UCSD-AML1 (cell line): ENCODE measurements at regions not wholly inside any gene's neighbourhood (a gene's known extent, or its start where the extent isn't known, plus 50 kb on each side); places are given as distances from the start of the nearest gene placed in this dataset.

Source experiments
- DNase-seq: peaks from one replicate; lab custom pipeline; 2025; ENCODE audit not compliant: unreplicated experiment; lab: John Stamatoyannopoulos, UW

DNA sequence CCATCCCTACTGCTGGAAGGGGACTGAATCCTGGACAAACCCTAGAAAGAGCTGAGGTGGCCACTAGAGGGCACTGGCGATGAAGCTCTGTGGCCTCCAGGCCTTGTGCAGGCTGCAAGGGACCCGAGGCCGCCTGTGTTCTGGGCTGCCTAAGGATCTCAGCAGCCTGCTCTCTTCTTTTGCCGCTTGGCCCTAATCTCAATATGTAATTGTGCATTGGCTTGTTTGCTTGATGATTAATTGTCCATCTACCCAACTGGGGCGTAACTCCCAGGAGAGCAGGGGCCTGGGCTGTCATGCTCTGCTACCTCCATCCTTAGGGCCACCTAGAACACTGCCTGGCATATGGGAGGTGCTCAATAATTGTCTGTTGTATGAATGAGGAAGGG, 73.8 kb downstream of the SYNE3 start:
- peak; percentile 72 for DNase-seq

DNA sequence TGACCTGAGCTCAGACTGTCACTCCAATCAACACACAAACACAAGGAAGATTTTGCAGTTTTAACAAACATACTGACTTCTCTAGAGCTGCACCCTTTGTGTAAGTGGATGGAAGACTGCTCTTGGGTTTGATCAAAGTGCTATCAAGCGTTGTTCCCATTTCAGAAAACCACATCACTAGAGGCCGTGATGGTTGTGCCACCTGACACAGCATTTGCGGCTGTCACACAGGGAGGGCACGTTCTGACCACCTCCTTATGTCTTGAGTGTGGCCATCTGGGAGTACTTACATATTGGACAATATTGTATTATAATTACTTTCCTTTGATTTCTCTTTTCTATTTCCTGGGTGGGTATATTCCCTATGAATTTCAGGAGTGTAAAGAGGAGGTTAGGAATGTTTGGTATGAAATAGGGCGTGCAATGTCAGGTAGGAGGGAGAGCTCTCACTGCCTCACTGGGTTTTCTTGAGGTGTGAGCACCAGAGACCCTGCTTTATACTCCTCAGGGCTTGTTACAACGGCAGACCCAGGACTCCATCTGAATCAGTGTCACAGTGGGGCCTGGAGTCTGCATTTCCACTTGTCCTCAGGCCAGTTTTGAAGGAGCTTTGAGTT, 74.3 kb downstream of the SYNE3 start:
- DNase-seq = no peak

DNA sequence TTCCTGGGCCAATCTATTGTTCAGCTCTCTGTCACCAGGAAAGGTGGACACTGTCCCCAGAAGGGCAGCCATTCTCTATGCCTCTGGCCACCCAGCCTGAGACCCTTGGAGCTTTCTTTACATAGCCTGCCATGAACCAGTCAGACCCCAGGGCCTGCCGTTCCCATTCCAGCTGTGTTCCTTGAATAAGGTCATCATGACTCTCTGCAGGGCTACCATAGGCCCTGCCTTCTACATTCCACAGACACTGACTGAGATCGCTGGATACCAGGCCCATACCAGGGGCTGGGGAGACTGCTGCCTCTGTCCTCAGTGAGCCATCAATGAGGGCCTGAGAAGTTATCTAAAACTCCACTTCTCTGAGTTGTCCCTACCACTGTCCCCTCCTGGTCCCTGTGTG, 75.5 kb downstream of the SYNE3 start:
- no peak for DNase-seq

DNA sequence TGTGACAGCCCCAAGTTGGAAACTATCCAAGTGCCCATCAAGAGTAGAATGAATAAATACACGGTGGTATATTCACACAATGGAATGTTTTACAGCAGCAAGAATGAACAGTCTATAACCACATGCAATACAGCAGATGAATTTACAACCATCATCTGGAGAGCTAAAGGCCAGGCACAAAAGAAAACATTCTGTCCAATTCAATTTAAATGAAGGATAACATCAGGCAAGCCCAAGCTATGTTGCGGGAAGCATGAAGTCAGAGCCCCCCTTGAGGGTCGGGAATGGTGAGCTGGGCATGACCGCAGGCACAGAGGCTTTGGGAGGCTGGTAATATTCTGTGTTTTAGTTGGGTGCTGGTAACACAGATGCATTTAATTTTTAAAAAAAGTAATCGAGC, 76.0 kb downstream of the SYNE3 start:
- no peak for DNase-seq

DNA sequence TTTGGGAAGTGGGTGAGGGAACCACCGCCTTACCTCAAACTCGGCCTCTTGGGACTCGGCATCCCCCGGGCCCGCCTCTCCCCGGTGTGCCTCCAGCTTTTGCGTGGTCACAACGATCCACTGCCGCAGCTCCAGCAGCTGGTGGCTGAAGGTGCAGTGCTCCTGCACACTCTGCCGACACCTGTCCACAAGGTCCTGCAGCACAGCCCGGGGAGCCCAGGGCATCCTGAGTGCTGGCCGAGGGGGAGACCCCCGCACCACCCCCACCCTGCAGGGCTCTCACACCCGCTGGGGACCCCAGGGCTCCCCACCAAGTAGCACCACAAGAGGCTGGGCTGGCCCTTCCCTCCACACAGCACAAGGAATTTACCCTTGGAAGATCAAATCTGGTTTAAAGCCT, 76.6 kb downstream of the SYNE3 start:
- DNase-seq = no peak

DNA sequence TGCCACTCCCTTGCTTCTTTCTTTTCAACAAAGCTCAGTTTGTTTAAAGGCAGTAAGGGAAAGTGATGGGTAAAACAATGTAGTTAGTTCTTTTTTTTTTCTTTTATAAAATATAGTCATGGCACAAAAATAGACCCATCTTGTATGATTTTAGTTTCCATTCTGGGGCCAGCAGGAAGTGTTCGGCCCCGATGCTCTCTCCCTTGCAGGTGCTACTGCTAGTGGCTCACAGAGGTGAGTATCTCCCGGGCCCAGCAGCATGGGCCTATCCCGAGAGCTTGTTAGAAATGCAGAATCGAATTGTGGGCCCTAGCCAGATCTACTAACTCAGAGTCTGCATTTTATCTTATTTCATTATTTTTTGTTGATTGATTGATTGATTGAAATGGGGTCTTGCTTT, 78.7 kb downstream of the SYNE3 start:
- no peak for DNase-seq

DNA sequence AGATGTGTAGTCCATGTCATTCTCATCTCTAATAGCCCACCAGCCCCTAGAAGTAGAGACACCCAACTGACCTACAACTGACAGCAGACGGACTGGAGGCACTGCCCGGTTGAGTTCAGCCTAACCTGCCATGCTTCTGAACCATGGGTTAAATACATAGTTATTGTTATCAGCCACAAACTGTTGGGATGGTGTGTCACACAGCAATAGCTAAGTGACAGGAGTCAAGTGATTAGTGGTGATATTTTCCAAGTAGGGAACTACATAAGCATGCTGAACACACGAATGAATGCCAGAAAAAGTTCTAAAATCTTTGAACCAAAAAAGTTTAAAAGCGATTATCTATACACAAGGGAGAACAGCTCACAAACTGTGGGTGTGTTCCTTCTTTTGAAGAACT, 80.1 kb downstream of the SYNE3 start:
- DNase-seq = no peak

DNA sequence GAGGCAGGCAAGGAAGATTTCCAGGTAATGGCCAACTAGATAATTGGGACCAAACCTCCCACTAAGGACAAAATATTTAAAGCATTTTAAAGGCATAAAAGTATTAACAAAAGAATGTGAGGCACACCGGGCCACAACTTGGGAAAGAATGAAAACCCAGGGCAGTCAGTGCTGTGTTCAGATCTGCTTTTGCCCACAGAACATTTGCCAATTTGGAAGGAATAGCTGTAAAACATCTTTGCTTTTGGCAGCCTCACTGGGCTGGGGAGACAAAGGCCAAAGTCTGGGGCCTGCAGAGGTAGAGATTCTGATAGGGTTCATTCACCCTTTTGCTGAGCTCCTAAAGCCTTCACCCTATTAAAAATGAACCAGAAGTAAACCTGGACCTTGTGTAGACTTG, 82.3 kb downstream of the SYNE3 start:
- DNase-seq = no peak

DNA sequence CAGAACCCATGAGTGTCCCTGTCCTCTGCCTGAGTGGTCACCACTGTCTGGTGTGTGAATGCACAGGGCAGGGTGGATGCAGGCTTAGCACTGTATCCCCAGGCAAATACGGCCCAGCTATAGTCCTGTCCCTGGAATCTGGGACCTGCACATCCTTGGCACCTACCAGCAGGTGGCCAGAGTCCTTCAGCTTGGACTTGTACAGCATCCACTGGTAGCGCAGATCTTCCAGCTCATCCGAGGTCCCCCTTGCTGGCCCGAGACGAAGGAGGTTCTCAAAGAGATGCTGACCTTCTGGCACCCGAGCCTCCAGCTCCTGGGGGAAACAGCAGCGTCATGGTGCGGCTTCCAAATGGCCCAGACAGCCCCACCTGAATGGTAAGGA, 83.4 kb downstream of the SYNE3 start:
- DNase-seq = no peak

DNA sequence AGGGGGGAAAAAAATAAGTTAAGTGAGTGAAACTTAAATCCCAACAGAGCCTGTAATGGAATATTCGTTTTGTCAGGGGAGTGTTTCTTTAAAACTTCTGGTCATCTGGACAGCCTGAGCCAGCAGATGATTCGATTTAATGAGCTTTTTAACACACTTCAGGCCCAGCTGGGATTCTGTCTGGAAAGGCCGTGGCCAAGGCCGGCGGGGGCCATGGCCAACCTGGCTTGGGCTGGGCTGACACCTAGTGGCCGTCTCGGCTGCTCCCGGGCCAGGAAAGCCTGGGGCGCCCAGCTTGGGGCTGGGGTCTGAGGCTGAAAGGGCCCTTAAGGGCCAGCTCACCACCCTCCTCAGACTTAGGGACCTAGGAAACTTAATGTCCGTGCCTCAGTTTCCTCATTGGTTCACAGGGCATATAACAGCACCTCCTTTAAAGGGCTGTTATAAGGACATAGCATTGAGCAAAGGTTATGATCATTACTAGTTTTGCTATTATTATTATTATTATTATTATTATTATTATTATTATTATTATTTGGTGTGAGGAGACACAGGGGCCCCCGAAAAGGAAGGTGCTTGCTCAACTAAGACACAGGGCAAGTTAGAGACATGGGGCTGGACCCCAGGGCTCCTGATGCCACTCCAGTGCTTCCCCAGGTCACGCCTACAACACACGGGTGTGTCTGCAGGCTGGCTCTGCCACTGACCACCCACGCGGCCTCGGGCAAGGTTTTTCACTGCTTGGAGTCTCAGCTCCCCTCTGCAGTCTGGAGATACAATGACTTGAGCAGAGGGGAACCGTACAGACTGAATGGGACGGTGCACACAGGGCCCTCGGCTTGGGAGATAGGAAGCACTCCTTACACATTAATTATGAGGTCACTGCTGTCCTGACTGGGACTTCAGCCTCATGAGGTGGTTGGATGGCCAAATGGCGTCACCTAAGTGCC, 84.0 kb downstream of the SYNE3 start:
- DNase-seq = no peak

DNA sequence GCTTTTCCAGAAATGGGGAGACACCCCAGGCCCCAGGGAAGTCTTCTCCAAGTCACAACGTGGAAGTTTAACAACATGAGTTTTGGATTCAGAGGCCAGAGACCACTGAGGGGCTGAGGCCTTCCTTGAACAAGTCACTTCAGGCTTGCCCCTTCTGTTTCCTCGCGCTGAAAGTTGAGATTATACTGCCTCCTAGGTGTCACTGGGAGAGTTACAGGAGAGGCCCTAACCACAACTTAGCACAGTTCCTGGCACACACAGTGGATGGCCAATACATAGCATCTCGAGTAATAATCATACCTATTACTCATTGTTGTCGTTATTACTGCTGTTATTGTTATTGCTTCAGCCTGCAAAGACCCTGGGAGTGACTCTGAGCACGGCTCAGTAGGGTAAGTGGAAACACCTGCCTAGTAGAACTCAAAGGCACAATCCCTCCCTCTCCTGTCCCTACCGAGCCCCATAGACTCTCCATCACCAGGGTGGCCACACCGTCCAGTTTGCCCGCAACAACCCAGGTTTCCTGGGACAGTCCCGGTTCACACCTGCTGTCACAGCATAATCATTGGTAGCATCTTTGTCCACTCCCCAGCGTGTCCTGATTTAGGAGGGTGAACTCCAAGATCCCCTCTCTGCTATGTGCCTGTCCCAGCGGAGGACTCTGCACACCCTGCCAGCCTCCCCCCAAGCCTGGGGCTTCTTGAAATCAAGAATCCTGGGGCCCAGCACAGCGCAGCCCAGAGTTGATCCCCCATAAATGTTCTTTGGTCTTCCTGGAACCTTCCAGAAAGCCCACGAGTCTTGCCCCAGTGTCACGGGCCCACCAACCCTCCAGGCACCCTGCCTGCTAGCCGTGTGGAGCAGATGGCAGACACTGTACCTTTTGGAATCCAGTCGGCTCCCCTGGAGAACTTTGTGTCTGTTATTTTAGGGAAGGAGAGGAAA, 85.0 kb downstream of the SYNE3 start:
- DNase-seq = no peak

DNA sequence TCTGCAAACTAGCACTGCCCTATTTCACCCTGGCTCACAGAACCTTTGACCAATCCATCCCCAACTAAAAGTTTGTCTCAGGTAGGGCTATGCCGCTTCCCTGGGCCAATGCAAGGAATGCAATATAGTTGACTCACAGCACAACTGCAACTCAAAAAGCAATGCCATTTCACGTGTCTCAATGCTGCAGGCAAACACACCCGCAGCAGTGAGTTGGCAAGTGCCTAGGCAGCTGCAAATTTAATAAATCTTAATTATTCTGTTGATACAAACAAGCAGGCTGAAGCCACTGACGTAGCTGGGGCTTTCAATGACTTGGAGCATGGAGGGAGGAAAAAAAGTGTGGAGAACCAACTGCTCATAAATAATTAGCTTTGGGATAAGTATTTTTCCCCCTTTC, 87.9 kb downstream of the SYNE3 start:
- DNase-seq = no peak

DNA sequence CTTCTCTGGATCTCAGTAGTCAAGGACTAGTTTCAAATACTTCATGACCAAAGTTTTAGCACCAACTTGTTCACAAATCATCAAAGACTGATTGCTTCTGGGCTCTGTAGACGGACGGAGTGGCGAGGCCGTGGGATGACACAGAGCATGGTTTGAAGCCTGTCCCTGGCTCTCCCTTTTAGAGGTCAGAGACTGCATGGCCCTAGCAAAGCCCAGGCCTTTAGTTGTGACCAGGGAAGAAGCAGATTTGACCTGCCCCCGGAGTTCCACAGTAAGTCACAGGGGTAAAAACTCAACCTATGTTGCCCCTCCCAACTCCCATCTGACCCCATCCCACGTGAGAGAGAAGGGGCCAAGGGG, 90.4 kb downstream of the SYNE3 start:
- DNase-seq = no peak

DNA sequence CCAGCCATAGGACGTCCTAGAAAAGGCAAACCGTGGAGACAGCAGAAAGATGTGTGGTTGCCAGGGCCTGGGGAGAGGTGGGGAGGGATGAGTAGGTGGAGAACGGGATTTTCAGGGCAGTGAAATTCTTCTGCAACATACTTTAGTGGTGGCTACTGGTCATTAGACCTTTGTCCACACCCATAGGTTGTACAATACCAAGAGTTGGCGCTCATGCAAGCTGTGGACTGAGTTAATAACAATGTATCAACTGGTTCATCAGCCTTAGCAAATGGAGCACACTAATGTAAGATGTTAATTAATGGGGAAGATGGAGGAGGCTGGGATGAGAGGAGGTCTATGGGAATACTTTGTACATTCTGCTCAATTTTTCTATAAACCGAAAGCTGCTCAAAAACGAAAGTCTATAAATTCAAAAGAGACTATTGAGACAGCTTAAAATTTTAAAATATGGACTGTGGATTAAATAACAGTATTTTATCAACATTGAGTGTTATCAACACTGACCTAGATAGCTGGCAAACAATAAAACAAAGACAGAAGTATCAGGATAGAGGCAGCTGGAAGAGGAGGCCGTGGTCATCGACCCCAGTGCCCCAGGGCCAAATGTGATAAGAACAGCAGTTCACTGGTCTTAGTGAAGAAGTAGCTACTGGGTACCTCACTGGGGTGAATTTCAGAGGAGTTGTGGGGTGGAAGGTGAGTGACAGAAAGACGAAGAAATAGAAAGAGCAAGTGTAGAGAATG, 90.9 kb downstream of the SYNE3 start:
- no peak for DNase-seq

DNA sequence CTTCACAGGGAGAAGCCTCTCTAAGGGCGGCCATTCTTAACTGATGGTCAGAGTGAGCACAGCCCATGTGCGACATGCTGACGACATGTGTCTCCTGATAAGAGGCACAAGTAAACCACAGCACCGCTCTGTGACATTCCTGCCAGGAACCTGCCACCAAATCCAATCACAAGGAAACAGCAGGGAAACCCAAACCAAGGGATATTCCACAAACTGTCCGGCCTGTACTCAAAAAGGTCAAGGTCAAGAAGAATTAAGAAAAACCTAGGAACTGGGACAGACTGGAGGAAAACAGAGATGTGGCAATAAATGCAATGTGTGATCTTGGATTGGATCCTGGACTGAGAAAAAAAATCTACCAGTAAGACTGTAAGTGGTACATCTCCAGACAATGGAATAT, 91.9 kb downstream of the SYNE3 start:
- DNase-seq = no peak

DNA sequence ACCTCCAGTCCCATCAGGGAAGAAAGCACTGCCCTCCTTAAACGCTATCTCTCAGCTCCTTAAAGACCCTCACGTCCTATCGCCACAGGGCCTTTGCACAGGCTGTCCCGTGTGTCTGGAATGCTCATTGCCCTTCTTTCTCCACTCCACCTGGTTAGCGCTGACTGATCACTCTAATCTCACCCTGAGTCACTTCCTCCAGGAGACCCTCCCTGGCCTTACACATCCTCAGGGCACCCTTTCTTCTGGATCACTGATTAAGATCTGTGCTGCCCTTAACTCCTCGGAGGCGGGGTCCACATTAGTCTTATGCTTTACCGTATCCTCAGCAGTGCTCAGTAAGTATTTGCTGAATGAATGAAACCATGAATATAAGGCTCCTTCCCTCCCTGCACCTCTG, 94.7 kb downstream of the SYNE3 start:
- no peak for DNase-seq

DNA sequence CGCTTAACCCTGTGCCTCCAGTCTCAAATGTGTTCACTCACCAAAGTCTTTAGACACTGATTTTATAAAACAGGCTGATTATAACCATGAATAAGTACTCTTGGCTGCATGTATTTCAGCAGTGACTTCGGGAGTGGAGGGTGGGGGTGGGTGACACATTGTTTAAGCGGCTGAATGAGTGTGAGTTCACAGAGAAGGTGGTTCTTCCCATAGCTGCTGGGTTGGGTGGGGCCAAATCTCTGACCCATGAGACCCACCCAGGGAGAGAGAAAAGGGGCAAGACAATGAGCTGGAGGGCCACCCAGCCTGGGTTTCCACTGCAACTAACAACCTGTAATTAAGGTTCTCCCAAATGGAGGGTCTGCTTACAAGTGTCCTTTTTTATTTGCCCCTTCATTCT, 96.4 kb downstream of the SYNE3 start:
- no peak for DNase-seq

DNA sequence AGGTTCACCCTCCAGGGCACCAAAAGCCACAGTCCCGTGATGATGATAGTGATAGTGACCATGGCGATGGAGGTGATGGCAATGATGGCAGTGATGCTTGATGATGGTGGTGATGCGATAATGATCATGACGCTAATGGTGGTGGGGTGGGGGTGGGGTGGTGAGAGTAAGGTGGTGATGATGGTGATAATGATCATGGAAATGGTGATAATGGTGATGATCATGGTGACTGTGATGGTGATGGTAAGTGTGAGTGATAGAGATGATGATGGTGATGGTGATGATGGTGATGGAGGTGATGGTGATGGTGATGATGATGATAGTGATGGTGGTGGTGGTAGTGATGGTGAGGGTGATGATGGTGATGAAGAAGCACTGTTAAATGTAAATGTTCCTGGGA, 96.9 kb downstream of the SYNE3 start:
- no peak for DNase-seq

DNA sequence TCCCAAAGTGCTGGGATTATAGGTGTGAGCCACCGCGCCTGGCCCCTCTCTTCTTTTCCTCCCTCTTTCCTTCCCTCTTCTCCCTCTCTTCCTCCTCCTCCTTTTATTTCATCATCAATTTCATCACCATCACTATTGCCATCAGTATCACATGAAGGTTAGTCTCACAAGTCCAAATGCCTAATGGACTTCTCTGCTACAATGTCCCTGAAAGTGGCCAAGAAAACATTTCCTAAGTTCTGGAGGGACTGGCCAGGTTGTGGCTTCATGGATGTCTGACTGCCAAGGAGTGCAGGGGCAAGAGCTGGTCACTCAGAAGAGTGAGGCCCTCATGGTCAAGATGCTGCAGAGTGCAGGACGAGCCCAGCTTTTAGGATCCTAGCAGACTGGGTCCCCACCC, 97.6 kb downstream of the SYNE3 start:
- no peak for DNase-seq

DNA sequence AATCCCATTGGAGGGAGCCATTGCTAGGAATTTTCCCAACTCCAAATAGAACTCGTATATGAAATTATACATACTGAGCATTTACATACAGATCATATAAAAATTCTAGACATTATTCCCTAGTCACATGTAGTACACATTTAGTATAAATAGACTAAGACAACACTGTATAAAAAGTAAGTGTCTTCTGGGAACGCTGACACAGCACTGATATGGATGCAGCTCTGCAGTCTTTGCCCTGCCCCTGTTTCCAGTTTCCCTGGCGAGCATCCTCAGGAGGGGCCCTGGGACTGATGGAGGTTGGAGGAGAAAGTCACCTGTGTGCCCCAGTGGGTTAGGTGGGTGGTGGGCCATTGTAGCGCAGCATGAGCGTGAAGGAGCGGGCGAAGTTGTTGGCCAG, 97.8 kb upstream of the CLMN start:
- no peak for DNase-seq

DNA sequence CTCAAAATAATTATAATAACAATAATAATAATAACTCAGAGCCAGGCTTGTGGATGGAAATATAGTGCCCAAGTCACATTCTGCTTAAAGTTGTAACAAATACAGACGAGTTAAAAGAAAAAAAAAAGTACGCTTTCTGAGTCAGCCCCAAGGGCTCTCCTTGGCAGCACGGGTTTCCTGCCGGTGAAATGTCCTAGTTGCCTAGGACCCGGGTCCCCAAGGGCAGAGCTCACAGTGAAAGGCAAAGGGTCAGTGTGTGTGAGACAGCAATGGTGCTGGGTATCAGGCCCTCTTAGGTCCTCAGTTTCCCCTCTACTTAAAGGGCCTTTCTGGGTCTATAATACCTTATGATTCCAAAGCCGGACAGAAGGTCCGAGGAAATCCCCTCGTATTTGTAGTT, 96.3 kb upstream of the CLMN start:
- no peak for DNase-seq
